ENCODE measurements at regions not wholly inside any gene's neighbourhood (a gene's known extent, or its start where the extent isn't known, plus 50 kb on each side); places are given as distances from the start of the nearest gene placed in this dataset.

- DNase-seq = no peak
These were observed 129.5 kb upstream of the CYSLTR1 start for GRCh38 chrX:78456909-78457308.

GRCh38 chrX:78455901-78456300 is 128.5 kb upstream of the CYSLTR1 start:
- DNase-seq = peak; percentile 53

- DNase-seq = no peak
These were observed 124.9 kb upstream of the CYSLTR1 start for GRCh38 chrX:78452356-78452755.

GRCh38 chrX:78437621-78438020 is 110.2 kb upstream of the CYSLTR1 start:
- DNase-seq = no peak

GRCh38 chrX:78429172-78429571 is 101.8 kb upstream of the CYSLTR1 start:
- DNase-seq = no peak

- no peak for DNase-seq
These were observed 61.3 kb upstream of the CYSLTR1 start for GRCh38 chrX:78388663-78389062.

GRCh38 chrX:78387364-78387763 is 60.0 kb upstream of the CYSLTR1 start:
- DNase-seq = no peak

GRCh38 chrX:78384486-78384885 is 57.1 kb upstream of the CYSLTR1 start:
- DNase-seq = no peak

GRCh38 chrX:78383594-78383993 is 56.2 kb upstream of the CYSLTR1 start:
- no peak for DNase-seq

GRCh38 chrX:78378476-78379115 is 51.2 kb upstream of the CYSLTR1 start:
- DNase-seq = no peak

Measured in EL (cell line).